Esophagus squamous epithelium (tissue), 4 donors: ENCODE measurements at regions not wholly inside any gene's neighbourhood (a gene's known extent, or its start where the extent isn't known, plus 50 kb on each side); places are given as distances from the start of the nearest gene placed in this dataset.

ENCODE experiments used
- POLR2A ChIP-seq, 4 donors: fragments of 450-650 bp; IDR thresholded peaks; one replicate each; pipeline ENCODE4 v1.6.1; 2017; ENCODE audit warnings: antibody characterized with exemption in 4 of 4, mild to moderate bottlenecking in 4 of 4, moderate library complexity in 3 of 4
- TF ChIP-seq, protein P1 (sequence below), 6 experiments: fragments of 450-650 bp in 4 of 6; fragments of 200-600 bp in 2 of 6; sonication (generic) in 2 of 6; IDR thresholded peaks; one replicate each; pipeline ENCODE4 v1.5.1; 2016 to 2019; ENCODE audit warnings: antibody characterized with exemption in 6 of 6, mild to moderate bottlenecking in 4 of 6, moderate library complexity in 4 of 6

DNA sequence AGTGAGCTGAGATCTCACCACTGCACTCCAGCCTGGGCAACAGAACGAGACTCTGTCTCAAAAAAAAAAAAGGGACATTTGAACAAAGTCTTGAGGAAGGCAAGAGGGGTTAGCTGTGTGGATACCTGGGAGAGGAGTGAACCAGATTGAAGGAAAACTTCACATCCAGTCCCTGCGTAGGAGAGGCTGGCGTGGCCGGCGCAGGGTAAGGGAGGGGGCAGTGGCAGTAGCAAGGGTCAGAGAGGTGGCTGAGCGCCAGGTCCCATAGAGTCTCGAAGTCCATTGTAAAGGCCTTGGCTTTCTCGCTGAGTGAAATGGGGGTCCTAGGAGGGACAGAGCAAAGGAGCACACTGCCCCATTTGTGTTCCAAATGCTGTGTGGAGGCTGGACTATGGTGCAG, 171.8 kb upstream of the WSCD1 start:
- TF ChIP-seq POLR2A (IDR thresholded peaks at IDR 0.05): no peak
- TF ChIP-seq, protein P1, sequence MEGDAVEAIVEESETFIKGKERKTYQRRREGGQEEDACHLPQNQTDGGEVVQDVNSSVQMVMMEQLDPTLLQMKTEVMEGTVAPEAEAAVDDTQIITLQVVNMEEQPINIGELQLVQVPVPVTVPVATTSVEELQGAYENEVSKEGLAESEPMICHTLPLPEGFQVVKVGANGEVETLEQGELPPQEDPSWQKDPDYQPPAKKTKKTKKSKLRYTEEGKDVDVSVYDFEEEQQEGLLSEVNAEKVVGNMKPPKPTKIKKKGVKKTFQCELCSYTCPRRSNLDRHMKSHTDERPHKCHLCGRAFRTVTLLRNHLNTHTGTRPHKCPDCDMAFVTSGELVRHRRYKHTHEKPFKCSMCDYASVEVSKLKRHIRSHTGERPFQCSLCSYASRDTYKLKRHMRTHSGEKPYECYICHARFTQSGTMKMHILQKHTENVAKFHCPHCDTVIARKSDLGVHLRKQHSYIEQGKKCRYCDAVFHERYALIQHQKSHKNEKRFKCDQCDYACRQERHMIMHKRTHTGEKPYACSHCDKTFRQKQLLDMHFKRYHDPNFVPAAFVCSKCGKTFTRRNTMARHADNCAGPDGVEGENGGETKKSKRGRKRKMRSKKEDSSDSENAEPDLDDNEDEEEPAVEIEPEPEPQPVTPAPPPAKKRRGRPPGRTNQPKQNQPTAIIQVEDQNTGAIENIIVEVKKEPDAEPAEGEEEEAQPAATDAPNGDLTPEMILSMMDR (IDR thresholded peaks at IDR 0.05): no peak
